H1 (cell line): ENCODE measurements at regions not wholly inside any gene's neighbourhood (a gene's known extent, or its start where the extent isn't known, plus 50 kb on each side); places are given as distances from the start of the nearest gene placed in this dataset.

ENCODE experiments used
- CTCF ChIA-PET: fragments of 300-600 bp; sonication (Branson Sonifier 250); formaldehyde crosslinking; loops from one replicate; lab custom pipeline; 2021; ENCODE audit not compliant: partially characterized antibody; lab: Charles Lee
- POLR2A ChIA-PET: fragments of 300-600 bp; sonication (Branson Sonifier 250); formaldehyde crosslinking; loops from one replicate; lab custom pipeline; 2021; ENCODE audit warnings: inconsistent platforms; ENCODE audit not compliant: partially characterized antibody; lab: Charles Lee
- DNase-seq, 2 experiments: peaks; one replicate each; pipeline versions ENCODE4 v3.0.0 to v3.0.0-alpha.2; 2010 to 2022; ENCODE audit warnings: low spot score in 2 of 2, low read depth in 1 of 2, mixed read lengths in 1 of 2
- FAIRE-seq: peaks from 2 replicates; lab custom pipeline; 2011; peaks lifted over from hg19 to GRCh38; lab: Jason Lieb, UNC
- H2AFZ ChIP-seq: 2 replicates; pipeline ENCODE4 v1.8.1; 2012; ENCODE audit warnings: low read length, inconsistent platforms
- H2AK5ac ChIP-seq: 2 replicates; pipeline ENCODE4 v1.6.1; 2013; ENCODE audit warnings: low read depth, low read length
- H2BK120ac ChIP-seq: replicated peaks from 2 replicates; pipeline ENCODE3; 2013; ENCODE audit warnings: low read depth, low read length, inconsistent platforms
- H2BK12ac ChIP-seq: 2 replicates; pipeline ENCODE4 v1.6.1; 2013; ENCODE audit warnings: low read depth, low read length
- H2BK15ac ChIP-seq: 2 replicates; pipeline ENCODE4 v1.6.1; 2013; ENCODE audit warnings: low read length
- H2BK20ac ChIP-seq: 2 replicates; pipeline ENCODE4 v1.6.1; 2013; ENCODE audit warnings: low read length
- H2BK5ac ChIP-seq: 2 replicates; pipeline ENCODE4 v1.6.1; 2013; ENCODE audit warnings: low read depth, low read length
- H3K14ac ChIP-seq: 2 replicates; pipeline ENCODE4 v1.6.1; 2013; ENCODE audit warnings: inconsistent platforms; ENCODE audit not compliant: insufficient read length
- H3K18ac ChIP-seq: 2 replicates; pipeline ENCODE4 v1.6.1; 2013; ENCODE audit warnings: low read length; ENCODE audit errors: extremely low read depth
- H3K23ac ChIP-seq: 2 replicates; pipeline ENCODE4 v1.6.1; 2013; ENCODE audit warnings: inconsistent platforms; ENCODE audit not compliant: insufficient read length
- H3K23me2 ChIP-seq: 2 replicates; pipeline ENCODE4 v1.6.1; 2013; ENCODE audit warnings: low read depth, low read length
- H3K27ac ChIP-seq: 2 replicates; pipeline ENCODE4 v1.6.1; 2011; ENCODE audit warnings: low read depth, low read length, inconsistent platforms
- H3K27me3 ChIP-seq, 4 experiments: replicated peaks in 1 of 4; 1 replicate in 1 of 4; 2 replicates in 3 of 4; pipeline versions ENCODE4 v1.6.1 to v1.8.1; 2011 to 2013; ENCODE audit warnings: low read length in 3 of 4, mild to moderate bottlenecking in 3 of 4, inconsistent platforms in 2 of 4, mixed read lengths in 2 of 4, moderate library complexity in 1 of 4; ENCODE audit not compliant: control insufficient read depth in 3 of 4, insufficient read depth in 3 of 4; ENCODE audit errors: extremely low read depth in 1 of 4
- H3K36me3 ChIP-seq, 4 experiments: 2 replicates each; pipeline versions ENCODE4 v1.6.1 to v1.8.1; 2011 to 2013; ENCODE audit warnings: mild to moderate bottlenecking in 4 of 4, low read length in 3 of 4, moderate library complexity in 2 of 4, control low read depth in 1 of 4, inconsistent platforms in 1 of 4; ENCODE audit not compliant: insufficient read depth in 4 of 4, control insufficient read depth in 2 of 4
- H3K4ac ChIP-seq: replicated peaks from 2 replicates; pipeline ENCODE3; 2013; ENCODE audit warnings: low read length, low read depth, mixed read lengths, inconsistent platforms; ENCODE audit not compliant: insufficient read length
- H3K4me1 ChIP-seq, 4 experiments: replicated peaks in 1 of 4; 1 replicate in 1 of 4; 2 replicates in 3 of 4; pipeline versions ENCODE4 v1.6.1 to v1.8.1; 2011 to 2013; ENCODE audit warnings: low read length in 3 of 4, inconsistent platforms in 2 of 4, mixed read lengths in 1 of 4; ENCODE audit not compliant: insufficient read depth in 4 of 4, control insufficient read depth in 3 of 4
- H3K4me2 ChIP-seq, 2 experiments: 2 replicates each; pipeline versions ENCODE4 v1.6.1 to v1.8.1; 2011 to 2013; ENCODE audit warnings: low read depth in 2 of 2, low read length in 2 of 2, control low read depth in 1 of 2, inconsistent platforms in 1 of 2, mild to moderate bottlenecking in 1 of 2; ENCODE audit not compliant: insufficient read depth in 1 of 2
- H3K4me3 ChIP-seq, 4 experiments: fragments of 200-600, 300-600 bp in 1 of 4; sonication (generic), shearing (Covaris generic), sonication (Bioruptor Twin) in 1 of 4; 2 replicates each; pipeline versions ENCODE4 v1.5.1 to v1.8.1; 2011 to 2016; ENCODE audit warnings: low read length in 4 of 4, low read depth in 3 of 4, control low read depth in 2 of 4, inconsistent platforms in 2 of 4, mild to moderate bottlenecking in 2 of 4, mixed read lengths in 1 of 4, moderate library complexity in 1 of 4; ENCODE audit not compliant: insufficient read depth in 2 of 4; ENCODE audit errors: extremely low read depth in 1 of 4
- H3K56ac ChIP-seq: replicated peaks from 2 replicates; pipeline ENCODE3; 2013; ENCODE audit warnings: low read depth, mild to moderate bottlenecking, mixed read lengths, low read length, inconsistent platforms; ENCODE audit not compliant: insufficient read length
- H3K79me1 ChIP-seq: 2 replicates; pipeline ENCODE4 v1.6.1; 2013; ENCODE audit warnings: low read depth, low read length, control low read depth
- H3K79me2 ChIP-seq, 2 experiments: 2 replicates each; pipeline versions ENCODE4 v1.6.1 to v1.8.1; 2012 to 2013; ENCODE audit warnings: low read length in 2 of 2, mild to moderate bottlenecking in 2 of 2, inconsistent platforms in 1 of 2; ENCODE audit not compliant: insufficient read depth in 2 of 2, control insufficient read depth in 1 of 2
- H3K9ac ChIP-seq, 4 experiments: replicated peaks in 1 of 4; 1 replicate in 1 of 4; 2 replicates in 3 of 4; pipeline versions ENCODE4 v1.6.1 to v1.8.1; 2011 to 2013; ENCODE audit warnings: low read depth in 3 of 4, low read length in 3 of 4, control low read depth in 2 of 4, mild to moderate bottlenecking in 2 of 4, moderate library complexity in 2 of 4, inconsistent platforms in 1 of 4; ENCODE audit errors: extremely low read depth in 1 of 4
- H3K9me3 ChIP-seq, 2 experiments: 2 replicates each; pipeline versions ENCODE4 v1.6.1 to v1.8.1; 2012 to 2013; ENCODE audit warnings: mild to moderate bottlenecking in 2 of 2, moderate library complexity in 2 of 2, control low read depth in 1 of 2, inconsistent platforms in 1 of 2, low read depth in 1 of 2, low read length in 1 of 2, mixed read lengths in 1 of 2; ENCODE audit not compliant: insufficient read depth in 2 of 2
- H4K20me1 ChIP-seq, 2 experiments: replicated peaks in 1 of 2; 2 replicates each; pipeline versions ENCODE3 to v1.8.1; 2011 to 2013; ENCODE audit warnings: inconsistent platforms in 2 of 2, low read length in 2 of 2, mild to moderate bottlenecking in 1 of 2; ENCODE audit not compliant: insufficient read depth in 2 of 2, control insufficient read depth in 1 of 2
- H4K5ac ChIP-seq: 2 replicates; pipeline ENCODE4 v1.6.1; 2013; ENCODE audit warnings: low read length, low read depth, mixed read lengths, inconsistent platforms; ENCODE audit not compliant: insufficient read length
- H4K8ac ChIP-seq: 2 replicates; pipeline ENCODE4 v1.8.0; 2013; ENCODE audit warnings: mild to moderate bottlenecking, moderate library complexity, low read length, inconsistent platforms; ENCODE audit not compliant: insufficient read depth; ENCODE audit errors: extremely low read depth
- H4K91ac ChIP-seq: replicated peaks from 2 replicates; pipeline ENCODE3; 2013; ENCODE audit warnings: low read length, mixed read lengths, inconsistent platforms; ENCODE audit not compliant: insufficient read length
- CEBPB ChIP-seq: IDR thresholded peaks from 2 replicates; pipeline ENCODE4 v1.6.1; 2012; ENCODE audit warnings: low read depth, low read length
- FOSL1 ChIP-seq: IDR thresholded peaks from 2 replicates; pipeline ENCODE4 v1.6.1; 2011; ENCODE audit warnings: mild to moderate bottlenecking, low read depth, low read length, moderate library complexity; ENCODE audit not compliant: insufficient read depth
- KDM5A ChIP-seq: fragments of 200-600 bp; IDR thresholded peaks from 2 replicates; pipeline ENCODE4 v1.7.1; 2012; ENCODE audit warnings: mild to moderate bottlenecking, low read length, inconsistent platforms, mixed read lengths
- POU5F1 ChIP-seq: IDR thresholded peaks from 2 replicates; pipeline ENCODE4 v1.6.1; 2011; ENCODE audit warnings: low read depth, mild to moderate bottlenecking, low read length, moderate library complexity
- TEAD4 ChIP-seq: IDR thresholded peaks from 2 replicates; pipeline ENCODE4 v1.6.1; 2012; ENCODE audit warnings: low read depth, low read length, inconsistent platforms, mixed read lengths
- YY1 ChIP-seq: IDR thresholded peaks from 2 replicates; pipeline ENCODE4 v1.6.1; 2011; ENCODE audit warnings: low read depth, mild to moderate bottlenecking, low read length
- WGBS, 2 experiments: shearing (Covaris generic) in 1 of 2; methylation state at CpG; one replicate each; pipeline versions ENCODE4 v1.1.6 to v1.1.7; 2013 to 2015; ENCODE audit warnings: low lambda C conversion rate in 2 of 2, mixed read lengths in 2 of 2, inconsistent platforms in 1 of 2, low coverage in 1 of 2, missing lambda C conversion rate in 1 of 2; ENCODE audit not compliant: insufficient replicate concordance in 2 of 2, insufficient coverage in 1 of 2, insufficient read length in 1 of 2; ENCODE audit errors: extremely low coverage in 1 of 2, missing lambda C conversion rate in 1 of 2; 5-methylcytosine and 5-hydroxymethylcytosine counted together
- TF ChIP-seq, protein P1 (sequence below): IDR thresholded peaks from 2 replicates; pipeline ENCODE4 v1.6.1; 2012; ENCODE audit warnings: low read length, inconsistent platforms

DNA sequence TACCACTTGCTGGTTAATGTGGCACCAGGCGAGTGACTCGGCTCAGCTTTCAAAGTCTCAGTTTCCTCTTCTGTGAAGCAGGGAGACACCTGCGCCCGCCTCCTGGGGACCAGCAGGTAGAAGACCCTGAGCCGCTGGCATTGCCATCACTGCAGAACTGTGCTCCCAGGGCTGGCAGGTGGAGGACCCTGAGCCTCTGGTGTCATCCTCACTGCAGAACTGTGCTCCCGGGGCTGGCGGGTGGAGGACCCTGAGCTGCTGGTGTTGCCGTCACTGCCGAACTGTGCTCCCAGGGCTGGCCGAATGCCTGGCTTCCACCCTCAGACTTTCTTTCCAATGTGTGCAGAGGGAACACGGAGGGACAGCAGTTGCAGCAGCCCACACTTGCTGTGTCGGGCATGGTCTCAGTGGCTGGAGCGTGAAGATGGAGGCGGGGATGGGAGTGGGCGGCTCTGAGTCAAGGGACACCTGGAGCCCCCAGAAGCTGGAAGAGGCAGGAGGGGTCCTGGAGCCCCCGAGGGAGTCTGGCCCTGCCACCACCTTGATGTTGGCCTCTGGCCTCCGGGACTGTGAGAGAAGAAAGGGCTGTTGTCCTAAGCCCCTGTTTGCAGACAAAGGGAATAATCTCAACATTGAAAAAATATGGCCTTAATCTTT, 75.8 kb upstream of the METTL9 start:
- Histone ChIP-seq H2BK15ac (peak overlapping the region; percentile 89; the same call in 1 of the 2 replicates), H2BK120ac (no peak overlapping the region), H2AK5ac (peak overlapping the region; percentile 78), H3K4me3 (no peak overlapping the region), H3K14ac (no peak overlapping the region), H3K27me3 (no peaks in the 10 kb centered on the region), H3K27ac (no peak overlapping the region), H3K79me2 (peaks cover 0 to 11% of the 10 kb centered on the region in 2 experiments; a peak in 2 of 4 replicates), H4K20me1 (no peaks in the 10 kb centered on the region), H3K23ac (no peak overlapping the region), H3K4ac (no peak overlapping the region), H3K9me3 (peaks cover 0 to 8% of the 10 kb centered on the region in 2 experiments; a peak in 1 of 4 replicates), H3K79me1 (no peaks in the 10 kb centered on the region; the same call in 1 of the 2 replicates), H3K4me2 (no peak overlapping the region)
- no peak for DNase-seq
- TF ChIP-seq POU5F1 (no peak), KDM5A (no peak), FOSL1 (no peak), CEBPB (no peak), TEAD4 (no peak), YY1 (no peak)
- TF ChIP-seq, protein P1, sequence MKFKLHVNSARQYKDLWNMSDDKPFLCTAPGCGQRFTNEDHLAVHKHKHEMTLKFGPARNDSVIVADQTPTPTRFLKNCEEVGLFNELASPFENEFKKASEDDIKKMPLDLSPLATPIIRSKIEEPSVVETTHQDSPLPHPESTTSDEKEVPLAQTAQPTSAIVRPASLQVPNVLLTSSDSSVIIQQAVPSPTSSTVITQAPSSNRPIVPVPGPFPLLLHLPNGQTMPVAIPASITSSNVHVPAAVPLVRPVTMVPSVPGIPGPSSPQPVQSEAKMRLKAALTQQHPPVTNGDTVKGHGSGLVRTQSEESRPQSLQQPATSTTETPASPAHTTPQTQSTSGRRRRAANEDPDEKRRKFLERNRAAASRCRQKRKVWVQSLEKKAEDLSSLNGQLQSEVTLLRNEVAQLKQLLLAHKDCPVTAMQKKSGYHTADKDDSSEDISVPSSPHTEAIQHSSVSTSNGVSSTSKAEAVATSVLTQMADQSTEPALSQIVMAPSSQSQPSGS, result no peak
- TF ChIP-seq, all 59 proteins: peak for 0
- 92% methylated on average over 17 of the region's 17 CpGs; no CpG with 5 or more reads in 1 of the 2 experiments for WGBS, 2 experiments
- no peak overlapping the region for H4K5ac ChIP-seq
- H2BK5ac ChIP-seq, result peak overlapping the region; percentile 78; the same call in 1 of the 2 replicates
- H3K18ac ChIP-seq, result peak overlapping the region; percentile 79; the same call in 1 of the 2 replicates
- no peak overlapping the region for H2AFZ ChIP-seq
- H3K9ac ChIP-seq, result no peak overlapping the region
- H3K23me2 ChIP-seq, result peaks cover 4% of the 10 kb centered on the region; the same call in 1 of the 2 replicates
- no peak overlapping the region; the same call in 1 of the 2 replicates for H4K8ac ChIP-seq
- peak overlapping the region; percentile 62; the same call in 1 of the 2 replicates for H2BK20ac ChIP-seq
- POLR2A ChIA-PET, result interaction anchor here (0.9 kb wide), 1 partner anchor 32 kb away, joined by 3 read pairs; no protein-coding TSS in a partner anchor
- H3K36me3 ChIP-seq, result no peaks in the 10 kb centered on the region
- peak overlapping the region; percentile 96; the same call in 1 of the 2 replicates for H2BK12ac ChIP-seq
- CTCF ChIA-PET, result interaction anchor here (1.4 kb wide), 1 partner anchor 32 kb away, joined by 3 read pairs; no protein-coding TSS in a partner anchor
- FAIRE-seq, result no peak
- H3K56ac ChIP-seq, result no peak overlapping the region
- H3K4me1 ChIP-seq, result peaks cover 0 to 21% (median 11%) of the 10 kb centered on the region in 4 experiments; a peak in 6 of 7 replicates
- H4K91ac ChIP-seq, result peak overlapping the region; percentile 65
